GM21528 (cell line): ENCODE measurements at regions not wholly inside any gene's neighbourhood (a gene's known extent, or its start where the extent isn't known, plus 50 kb on each side); places are given as distances from the start of the nearest gene placed in this dataset.
"Not testable (repeated sequence)": the region's sequence is repeated elsewhere in the genome, so short reads cannot be mapped to it uniquely, and the experiment has no call there.

Experiments used
- ATAC-seq: cut with Tn5 transposase; IDR thresholded peaks from one replicate; pipeline ENCODE4 v1.9.1; 2021; ENCODE audit warnings: mild to moderate bottlenecking, moderate library complexity; ENCODE audit not compliant: unreplicated experiment, low FRiP score

GRCh38 chr6:168841609-168842278 is 400.8 kb downstream of the SMOC2 start:
- no peak for ATAC-seq

GRCh38 chr6:168840932-168841331 is 399.9 kb downstream of the SMOC2 start:
- not testable (repeated sequence) for ATAC-seq

GRCh38 chr6:168840299-168840698 is 399.3 kb downstream of the SMOC2 start:
- not testable (repeated sequence) for ATAC-seq

GRCh38 chr6:168838037-168838399 is 397.0 kb downstream of the SMOC2 start:
- ATAC-seq = no peak

- ATAC-seq = no peak
These were observed 396.5 kb downstream of the SMOC2 start for GRCh38 chr6:168837254-168838036.

- no peak for ATAC-seq
These were observed 395.0 kb downstream of the SMOC2 start for GRCh38 chr6:168835991-168836390.

GRCh38 chr6:168834801-168835200 is 393.8 kb downstream of the SMOC2 start:
- no peak for ATAC-seq

- ATAC-seq = no peak
These were observed 393.1 kb downstream of the SMOC2 start for GRCh38 chr6:168834042-168834587.

GRCh38 chr6:168828800-168829199 is 387.8 kb downstream of the SMOC2 start:
- ATAC-seq = no peak

GRCh38 chr6:168828035-168828434 is 387.1 kb downstream of the SMOC2 start:
- no peak for ATAC-seq

- no peak for ATAC-seq
These were observed 386.5 kb downstream of the SMOC2 start for GRCh38 chr6:168827586-168827871.

GRCh38 chr6:168826726-168827585 is 386.0 kb downstream of the SMOC2 start:
- ATAC-seq = no peak

- no peak for ATAC-seq
These were observed 385.1 kb downstream of the SMOC2 start for GRCh38 chr6:168826078-168826390.

- no peak for ATAC-seq
These were observed 384.5 kb downstream of the SMOC2 start for GRCh38 chr6:168825226-168826077.

GRCh38 chr6:168823397-168824212 is 382.6 kb downstream of the SMOC2 start:
- ATAC-seq = no peak

GRCh38 chr6:168822376-168822775 is 381.4 kb downstream of the SMOC2 start:
- no peak for ATAC-seq

- no peak for ATAC-seq
These were observed 378.6 kb downstream of the SMOC2 start for GRCh38 chr6:168819546-168819945.

- ATAC-seq = no peak
These were observed 376.7 kb downstream of the SMOC2 start for GRCh38 chr6:168817558-168818159.

GRCh38 chr6:168815229-168815628 is 374.2 kb downstream of the SMOC2 start:
- ATAC-seq = no peak
